ENCODE measurements at regions not wholly inside any gene's neighbourhood (a gene's known extent, or its start where the extent isn't known, plus 50 kb on each side); places are given as distances from the start of the nearest gene placed in this dataset.

DNA sequence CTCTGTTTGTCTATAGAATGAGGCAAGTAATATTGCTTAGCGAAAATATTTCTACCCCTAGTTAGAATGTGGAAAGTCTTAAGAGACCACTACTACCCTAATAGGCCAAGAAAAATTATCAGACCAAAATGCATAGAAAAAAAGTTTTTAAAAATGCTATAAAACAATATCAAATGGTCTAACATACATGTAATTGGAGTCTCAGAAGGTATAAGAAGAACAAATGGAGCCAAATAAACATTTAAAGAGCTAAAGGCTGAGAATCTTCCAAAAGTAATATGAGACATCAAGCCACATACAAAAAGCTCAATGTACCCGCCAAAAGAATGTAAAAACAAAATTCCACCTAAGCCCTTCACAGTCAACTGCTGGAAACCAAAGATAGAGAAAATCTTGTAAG is 133.5 kb upstream of the GADL1 start:
- intact Hi-C loops (cut with micrococcal nuclease): no loop called here
- no peak for DNase-seq (ENCODE audit: low read depth, low spot score)
- TF ChIP-seq CEBPB (IDR thresholded peaks at IDR 0.05; ENCODE audit: low read depth): no peak
- no peak for TF ChIP-seq FOSL1 (IDR thresholded peaks at IDR 0.05; ENCODE audit: low read depth)
- no TSS peak for BruUV-seq (replicated peaks)
- Histone ChIP-seq H3K4me1 (ENCODE audit: control insufficient read depth in 1 of 2, insufficient read depth in 2 of 2, low read length in 2 of 2) (no peaks in the 10 kb centered on the region), H3K4me3 (replicated peaks in 1 of 2; ENCODE audit: low read depth in 1 of 2, low read length in 2 of 2) (no peak overlapping the region), H3K9me3 (ENCODE audit: control insufficient read depth in 1 of 2, insufficient read depth in 1 of 2, low read depth in 1 of 2, low read length in 2 of 2) (no peaks in the 10 kb centered on the region), H3K36me3 (ENCODE audit: control insufficient read depth in 1 of 2, insufficient read depth in 2 of 2, low read length in 2 of 2) (no peaks in the 10 kb centered on the region), H4K20me1 (ENCODE audit: insufficient read depth) (no peaks in the 10 kb centered on the region), H3K4me2 (ENCODE audit: low read length) (no peak overlapping the region), H3K79me2 (ENCODE audit: insufficient read depth, low read length) (no peaks in the 10 kb centered on the region), H3K9ac (ENCODE audit: low read length) (no peak overlapping the region), H2AFZ (ENCODE audit: low read depth, low read length, poor library complexity, severe bottlenecking) (no peak overlapping the region), H3K27me3 (ENCODE audit: insufficient read depth, low read length) (no peaks in the 10 kb centered on the region), H3K27ac (ENCODE audit: low read depth, low read length) (no peak overlapping the region), H3K9me2 (ENCODE audit: insufficient read depth) (no peaks in the 10 kb centered on the region)
- ChIA-PET CTCF (no interaction called here), POLR2A (no interaction called here), RAD21 (ENCODE audit: low non-redundant PET in 1 of 2, low total read pairs in 2 of 2, uncharacterized antibody in 2 of 2, unreplicated experiment in 2 of 2) (no interaction called here)
- ATAC-seq: no peak

DNA sequence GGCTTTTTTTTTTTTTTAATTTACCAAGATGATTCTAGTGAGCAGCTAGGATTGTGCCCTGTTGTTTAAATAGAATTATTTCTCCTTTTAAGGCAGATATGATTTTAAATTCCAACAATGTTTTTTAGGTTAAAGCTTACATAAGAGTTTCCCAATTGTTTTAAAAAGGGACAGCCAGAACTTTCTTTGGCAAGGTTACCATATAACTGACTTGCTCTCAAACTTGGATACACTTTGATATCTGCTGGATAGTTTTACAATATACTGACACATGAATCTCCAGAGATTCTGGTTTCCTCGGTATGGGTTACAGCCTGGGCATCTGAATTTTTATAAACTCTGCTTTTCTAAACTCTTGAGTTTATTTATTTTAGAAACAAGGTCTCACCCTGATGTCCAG is 134.3 kb upstream of the GADL1 start:
- Histone ChIP-seq H3K9me3 (ENCODE audit: control insufficient read depth in 1 of 2, insufficient read depth in 1 of 2, low read depth in 1 of 2, low read length in 2 of 2) (no peaks in the 10 kb centered on the region), H3K9ac (ENCODE audit: low read length) (no peak overlapping the region), H3K27me3 (ENCODE audit: insufficient read depth, low read length) (no peaks in the 10 kb centered on the region), H3K4me2 (ENCODE audit: low read length) (no peak overlapping the region), H3K9me2 (ENCODE audit: insufficient read depth) (no peaks in the 10 kb centered on the region), H3K79me2 (ENCODE audit: insufficient read depth, low read length) (no peaks in the 10 kb centered on the region), H3K4me1 (ENCODE audit: control insufficient read depth in 1 of 2, insufficient read depth in 2 of 2, low read length in 2 of 2) (no peaks in the 10 kb centered on the region), H3K27ac (ENCODE audit: low read depth, low read length) (no peak overlapping the region), H3K36me3 (ENCODE audit: control insufficient read depth in 1 of 2, insufficient read depth in 2 of 2, low read length in 2 of 2) (no peaks in the 10 kb centered on the region), H3K4me3 (replicated peaks in 1 of 2; ENCODE audit: low read depth in 1 of 2, low read length in 2 of 2) (no peak overlapping the region), H4K20me1 (ENCODE audit: insufficient read depth) (no peaks in the 10 kb centered on the region), H2AFZ (ENCODE audit: low read depth, low read length, poor library complexity, severe bottlenecking) (no peak overlapping the region)
- ChIA-PET RAD21 (ENCODE audit: low non-redundant PET in 1 of 2, low total read pairs in 2 of 2, uncharacterized antibody in 2 of 2, unreplicated experiment in 2 of 2) (no interaction called here), CTCF (no interaction called here), POLR2A (no interaction called here)
- intact Hi-C loops (cut with micrococcal nuclease): no loop called here
- BruUV-seq (replicated peaks): no TSS peak
- no peak for ATAC-seq
- DNase-seq (ENCODE audit: low read depth, low spot score): no peak
- TF ChIP-seq TCF7L2 (IDR thresholded peaks at IDR 0.05; ENCODE audit: borderline replicate concordance, extremely low read depth, insufficient read depth, insufficient read length) (no peak), ELF1 (IDR thresholded peaks at IDR 0.05; ENCODE audit: borderline replicate concordance, low read depth) (no peak), SP1 (IDR thresholded peaks at IDR 0.05; ENCODE audit: low read depth) (no peak), ATF3 (IDR thresholded peaks at IDR 0.05) (no peak), REST (IDR thresholded peaks at IDR 0.05; ENCODE audit: low read depth) (no peak), ZBTB33 (IDR thresholded peaks at IDR 0.05; ENCODE audit: extremely low read depth, insufficient replicate concordance, low read length) (no peak), CBX3 (IDR thresholded peaks at IDR 0.05; ENCODE audit: low read depth) (no peak), JUND (IDR thresholded peaks at IDR 0.05) (no peak), EZH2 (IDR thresholded peaks at IDR 0.05) (no peak), POLR2AphosphoS5 (IDR thresholded peaks at IDR 0.05; ENCODE audit: low read depth, low read length) (no peak), SIN3A (IDR thresholded peaks at IDR 0.05; ENCODE audit: low read depth) (no peak), CEBPB (IDR thresholded peaks at IDR 0.05; ENCODE audit: low read depth) (no peak), ZFX (IDR thresholded peaks at IDR 0.05) (no peak)
- TF ChIP-seq, protein P1, sequence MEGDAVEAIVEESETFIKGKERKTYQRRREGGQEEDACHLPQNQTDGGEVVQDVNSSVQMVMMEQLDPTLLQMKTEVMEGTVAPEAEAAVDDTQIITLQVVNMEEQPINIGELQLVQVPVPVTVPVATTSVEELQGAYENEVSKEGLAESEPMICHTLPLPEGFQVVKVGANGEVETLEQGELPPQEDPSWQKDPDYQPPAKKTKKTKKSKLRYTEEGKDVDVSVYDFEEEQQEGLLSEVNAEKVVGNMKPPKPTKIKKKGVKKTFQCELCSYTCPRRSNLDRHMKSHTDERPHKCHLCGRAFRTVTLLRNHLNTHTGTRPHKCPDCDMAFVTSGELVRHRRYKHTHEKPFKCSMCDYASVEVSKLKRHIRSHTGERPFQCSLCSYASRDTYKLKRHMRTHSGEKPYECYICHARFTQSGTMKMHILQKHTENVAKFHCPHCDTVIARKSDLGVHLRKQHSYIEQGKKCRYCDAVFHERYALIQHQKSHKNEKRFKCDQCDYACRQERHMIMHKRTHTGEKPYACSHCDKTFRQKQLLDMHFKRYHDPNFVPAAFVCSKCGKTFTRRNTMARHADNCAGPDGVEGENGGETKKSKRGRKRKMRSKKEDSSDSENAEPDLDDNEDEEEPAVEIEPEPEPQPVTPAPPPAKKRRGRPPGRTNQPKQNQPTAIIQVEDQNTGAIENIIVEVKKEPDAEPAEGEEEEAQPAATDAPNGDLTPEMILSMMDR (IDR thresholded peaks at IDR 0.05 in 2 of 3, conservative IDR thresholded peaks at IDR 0.05 in 1 of 3; ENCODE audit: borderline replicate concordance in 1 of 3, insufficient read depth in 1 of 3, low read depth in 2 of 3, low read length in 2 of 3): no peak

Measured in HCT116 (cell line).